Lower lobe of right lung (tissue), 2 donors: ENCODE measurements at regions not wholly inside any gene's neighbourhood (a gene's known extent, or its start where the extent isn't known, plus 50 kb on each side); places are given as distances from the start of the nearest gene placed in this dataset.

ENCODE experiments used
- ATAC-seq, 2 donors: fragments of 200-7000 bp; cut with Tn5 transposase; one replicate each; pipeline ENCODE4 v1.9.1; 2020 to 2022; ENCODE audit warnings: mild to moderate bottlenecking in 2 of 2, moderate library complexity in 2 of 2
- DNase-seq: peaks from one replicate; pipeline ENCODE4 v3.0.0-alpha.2; 2020
- H3K27ac ChIP-seq: fragments of 200-600 bp; one replicate; pipeline ENCODE4 v1.8.0; 2022
- H3K27me3 ChIP-seq: fragments of 200-600 bp; one replicate; pipeline ENCODE4 v1.8.0; 2022; ENCODE audit warnings: low read depth
- H3K36me3 ChIP-seq: fragments of 200-600 bp; one replicate; pipeline ENCODE4 v1.8.0; 2022; ENCODE audit warnings: mild to moderate bottlenecking
- H3K4me1 ChIP-seq: fragments of 200-600 bp; one replicate; pipeline ENCODE4 v1.8.0; 2022
- H3K4me3 ChIP-seq: fragments of 200-600 bp; one replicate; pipeline ENCODE4 v1.8.0; 2022; ENCODE audit warnings: mild to moderate bottlenecking
- H3K9me3 ChIP-seq: fragments of 200-600 bp; one replicate; pipeline ENCODE4 v1.8.0; 2022
- CTCF ChIP-seq: fragments of 200-600 bp; IDR thresholded peaks from one replicate; pipeline ENCODE4 v1.8.0; 2022; ENCODE audit warnings: antibody characterized with exemption, mild to moderate bottlenecking
- intact Hi-C: fragments of 100-400 bp; cut with DNase I; formaldehyde crosslinking; loops from one replicate; pipeline ENCODE4 v1.11.0; 2022
- donor health status: DM: no; HTN: yes; CAD: no; lungs with severe emphysema.

GRCh38 chr9:86591472-86591871 lies 237.3 kb upstream of the TUT7 start:
- H3K27me3 ChIP-seq, result no peaks in the 10 kb centered on the region
- ATAC-seq, result no peak
- H3K27ac ChIP-seq, result no peak overlapping the region
- peaks cover under 1% of the 10 kb centered on the region for H3K4me1 ChIP-seq
- TF ChIP-seq CTCF, result no peak
- no peaks in the 10 kb centered on the region for H3K36me3 ChIP-seq
- intact Hi-C loops, result no loop called here
- no peaks in the 10 kb centered on the region for H3K9me3 ChIP-seq
- H3K4me3 ChIP-seq, result no peak overlapping the region
- no peak for DNase-seq

- ATAC-seq, result no peak
- Histone ChIP-seq H3K36me3 (no peaks in the 10 kb centered on the region), H3K27ac (no peak overlapping the region), H3K9me3 (no peaks in the 10 kb centered on the region), H3K27me3 (no peaks in the 10 kb centered on the region), H3K4me1 (peaks cover 6% of the 10 kb centered on the region), H3K4me3 (no peak overlapping the region)
- intact Hi-C loops, result no loop called here
- no peak for TF ChIP-seq CTCF
- no peak for DNase-seq
Measured at GRCh38 chr9:86589730-86590129, 235.5 kb upstream of the TUT7 start.

GRCh38 chr9:86589273-86589672 lies 235.1 kb upstream of the TUT7 start:
- Histone ChIP-seq H3K27ac (no peak overlapping the region), H3K4me1 (peaks cover 6% of the 10 kb centered on the region), H3K4me3 (no peak overlapping the region), H3K9me3 (no peaks in the 10 kb centered on the region), H3K27me3 (no peaks in the 10 kb centered on the region), H3K36me3 (no peaks in the 10 kb centered on the region)
- intact Hi-C loops, result no loop called here
- DNase-seq, result no peak
- no peak for ATAC-seq
- no peak for TF ChIP-seq CTCF

- peak overlapping the region; percentile 15 for H3K4me3 ChIP-seq
- intact Hi-C loops, result no loop called here
- H3K9me3 ChIP-seq, result no peaks in the 10 kb centered on the region
- H3K27ac ChIP-seq, result peak overlapping the region; percentile 25
- DNase-seq, result no peak
- no peaks in the 10 kb centered on the region for H3K27me3 ChIP-seq
- TF ChIP-seq CTCF, result no peak
- no peaks in the 10 kb centered on the region for H3K36me3 ChIP-seq
- no peak for ATAC-seq
- peaks cover 6% of the 10 kb centered on the region for H3K4me1 ChIP-seq
Measured at GRCh38 chr9:86586144-86586494, 231.9 kb upstream of the TUT7 start.

- no peak for ATAC-seq
- Histone ChIP-seq H3K27ac (peak overlapping the region; percentile 25), H3K36me3 (no peaks in the 10 kb centered on the region), H3K27me3 (no peaks in the 10 kb centered on the region), H3K4me3 (peak overlapping the region; percentile 15), H3K9me3 (no peaks in the 10 kb centered on the region), H3K4me1 (peaks cover 6% of the 10 kb centered on the region)
- TF ChIP-seq CTCF, result no peak
- no peak for DNase-seq
- intact Hi-C loops, result no loop called here
Measured at GRCh38 chr9:86585422-86586143, 231.4 kb upstream of the TUT7 start.

- intact Hi-C loops, result no loop called here
- no peak overlapping the region for H3K4me3 ChIP-seq
- TF ChIP-seq CTCF, result no peak
- no peaks in the 10 kb centered on the region for H3K36me3 ChIP-seq
- DNase-seq (no peak), ATAC-seq (peak; percentile 53 to 67)
- no peaks in the 10 kb centered on the region for H3K27me3 ChIP-seq
- H3K9me3 ChIP-seq, result no peaks in the 10 kb centered on the region
- no peaks in the 10 kb centered on the region for H3K4me1 ChIP-seq
- H3K27ac ChIP-seq, result no peak overlapping the region
Measured at GRCh38 chr9:86580688-86581087, 226.5 kb upstream of the TUT7 start.
